IMR-90 (cell line): ENCODE measurements at regions not wholly inside any gene's neighbourhood (a gene's known extent, or its start where the extent isn't known, plus 50 kb on each side); places are given as distances from the start of the nearest gene placed in this dataset.

Experiments used
- ATAC-seq: fragments of 200-7000 bp; cut with Tn5 transposase; 2 replicates; pipeline ENCODE4 v1.9.1; 2020; ENCODE audit warnings: low read depth, mild to moderate bottlenecking, moderate library complexity
- BruUV-seq: library from RNA; stranded (reverse); fragments of 400-500 nt; replicated peaks from 2 replicates; lab custom pipeline; 2021; lab: Mats Ljungman, UMichigan
- CTCF ChIA-PET: fragments of 300-600 bp; formaldehyde crosslinking; extraction: SDS; loops from one replicate; lab custom pipeline; 2021; ENCODE audit warnings: antibody characterized with exemption; lab: Yijun Ruan, JAX
- POLR2A ChIA-PET: fragments of 300-600 bp; sonication (Branson Sonifier 250); formaldehyde crosslinking; loops from one replicate; lab custom pipeline; 2022; ENCODE audit warnings: antibody characterized with exemption; ENCODE audit not compliant: unreplicated experiment; lab: Charles Lee
- DNase-seq: peaks from one replicate; pipeline ENCODE4 v3.0.0; 2013
- H2AFZ ChIP-seq: replicated peaks from 2 replicates; pipeline ENCODE3; 2013; ENCODE audit warnings: low read length, mild to moderate bottlenecking; ENCODE audit not compliant: poor library complexity
- H2AK5ac ChIP-seq: 2 replicates; pipeline ENCODE4 v1.6.1; 2013; ENCODE audit warnings: low read depth, low read length, inconsistent platforms
- H2AK9ac ChIP-seq: replicated peaks from 2 replicates; pipeline ENCODE3; 2013; ENCODE audit warnings: mild to moderate bottlenecking, low read depth, low read length, moderate library complexity; ENCODE audit not compliant: poor library complexity
- H2BK120ac ChIP-seq: 2 replicates; pipeline ENCODE4 v1.6.1; 2013; ENCODE audit warnings: low read depth, low read length, inconsistent platforms
- H2BK15ac ChIP-seq: 3 replicates; pipeline ENCODE4 v1.6.1; 2013; ENCODE audit warnings: low read depth, low read length, inconsistent platforms
- H2BK20ac ChIP-seq: 2 replicates; pipeline ENCODE4 v1.6.1; 2013; ENCODE audit warnings: low read depth, mild to moderate bottlenecking, inconsistent platforms, low read length, moderate library complexity
- H2BK5ac ChIP-seq: 2 replicates; pipeline ENCODE4 v1.6.1; 2013; ENCODE audit warnings: mild to moderate bottlenecking, low read depth, low read length, inconsistent platforms; ENCODE audit not compliant: poor library complexity, severe bottlenecking
- H3K14ac ChIP-seq: replicated peaks from 2 replicates; pipeline ENCODE4 v1.6.1; 2013; ENCODE audit warnings: low read depth, low read length, inconsistent platforms
- H3K18ac ChIP-seq: 2 replicates; pipeline ENCODE4 v1.6.1; 2013; ENCODE audit warnings: low read depth, low read length, control low read depth
- H3K23ac ChIP-seq: 2 replicates; pipeline ENCODE4 v1.6.1; 2013; ENCODE audit warnings: low read depth, low read length, inconsistent platforms
- H3K27ac ChIP-seq: 2 replicates; pipeline ENCODE4 v1.5.1; 2013; ENCODE audit warnings: mild to moderate bottlenecking, control low read depth, low read length; ENCODE audit not compliant: insufficient read depth
- H3K27me3 ChIP-seq: 2 replicates; pipeline ENCODE4 v1.6.1; 2013; ENCODE audit warnings: low read length; ENCODE audit not compliant: control insufficient read depth, insufficient read depth
- H3K36me3 ChIP-seq: 2 replicates; pipeline ENCODE4 v1.6.1; 2013; ENCODE audit warnings: low read length, mixed read lengths; ENCODE audit not compliant: control insufficient read depth, insufficient read depth
- H3K4ac ChIP-seq: 2 replicates; pipeline ENCODE4 v1.6.1; 2013; ENCODE audit warnings: low read depth, low read length, inconsistent platforms
- H3K4me1 ChIP-seq: 2 replicates; pipeline ENCODE4 v1.6.1; 2013; ENCODE audit warnings: low read length, mixed read lengths; ENCODE audit not compliant: control insufficient read depth, insufficient read depth
- H3K4me2 ChIP-seq: 2 replicates; pipeline ENCODE4 v1.6.1; 2013; ENCODE audit warnings: low read depth, mild to moderate bottlenecking, control low read depth, low read length, moderate library complexity
- H3K4me3 ChIP-seq: 2 replicates; pipeline ENCODE4 v1.5.1; 2013; ENCODE audit warnings: low read depth, mild to moderate bottlenecking, control low read depth, low read length, moderate library complexity; ENCODE audit not compliant: insufficient read depth
- H3K56ac ChIP-seq: 2 replicates; pipeline ENCODE4 v1.6.1; 2013; ENCODE audit warnings: low read length, inconsistent platforms; ENCODE audit not compliant: insufficient read depth; ENCODE audit errors: extremely low read depth
- H3K79me1 ChIP-seq, 2 experiments: 2 replicates each; pipeline ENCODE4 v1.6.1; 2013; ENCODE audit warnings: low read length in 2 of 2, inconsistent platforms in 1 of 2, low read depth in 1 of 2
- H3K9ac ChIP-seq: 2 replicates; pipeline ENCODE4 v1.6.1; 2013; ENCODE audit warnings: low read depth, low read length, control low read depth
- H3K9me1 ChIP-seq: 2 replicates; pipeline ENCODE4 v1.6.1; 2013; ENCODE audit warnings: low read length, inconsistent platforms; ENCODE audit not compliant: insufficient read depth
- H3K9me3 ChIP-seq: 2 replicates; pipeline ENCODE4 v1.6.1; 2013; ENCODE audit warnings: low read length; ENCODE audit not compliant: control insufficient read depth, insufficient read depth
- H4K20me1 ChIP-seq: 2 replicates; pipeline ENCODE4 v1.6.1; 2013; ENCODE audit warnings: low read length, inconsistent platforms; ENCODE audit not compliant: insufficient read depth
- H4K5ac ChIP-seq: 2 replicates; pipeline ENCODE4 v1.6.1; 2013; ENCODE audit warnings: mild to moderate bottlenecking, low read depth, low read length, control low read depth
- H4K8ac ChIP-seq, 2 experiments: 2 replicates each; pipeline ENCODE4 v1.6.1; 2013; ENCODE audit warnings: low read depth in 2 of 2, low read length in 2 of 2, control low read depth in 1 of 2, inconsistent platforms in 1 of 2
- H4K91ac ChIP-seq: 2 replicates; pipeline ENCODE4 v1.6.1; 2013; ENCODE audit warnings: low read depth, low read length, inconsistent platforms; ENCODE audit not compliant: insufficient read depth
- BHLHE40 ChIP-seq: fragments of 150-350 bp; IDR thresholded peaks from 2 replicates; pipeline ENCODE4 v1.6.1; 2016; ENCODE audit warnings: mild to moderate bottlenecking, low read depth, low read length
- CHD1 ChIP-seq: IDR thresholded peaks from 2 replicates; pipeline ENCODE4 v1.6.1; 2012; ENCODE audit warnings: low read depth, low read length, improper control_type of control experiment
- ELK1 ChIP-seq: fragments of 150-350 bp; IDR thresholded peaks from 2 replicates; pipeline ENCODE4 v1.6.1; 2016; ENCODE audit warnings: low read depth, mild to moderate bottlenecking, low read length, moderate library complexity, borderline replicate concordance
- FOS ChIP-seq: fragments of 150-350 bp; IDR thresholded peaks from 2 replicates; pipeline ENCODE4 v1.6.1; 2016; ENCODE audit warnings: low read depth, low read length
- MAFK ChIP-seq: IDR thresholded peaks from 2 replicates; pipeline ENCODE4 v1.6.1; 2012; ENCODE audit warnings: low read depth, low read length, improper control_type of control experiment
- MAZ ChIP-seq: IDR thresholded peaks from 2 replicates; pipeline ENCODE4 v1.6.1; 2012; ENCODE audit warnings: low read depth, mild to moderate bottlenecking, low read length, improper control_type of control experiment, moderate library complexity, borderline replicate concordance
- MXI1 ChIP-seq: IDR thresholded peaks from 2 replicates; pipeline ENCODE4 v1.6.1; 2012; ENCODE audit warnings: low read depth, mild to moderate bottlenecking, low read length, moderate library complexity, borderline replicate concordance
- POLR2A ChIP-seq: IDR thresholded peaks from 2 replicates; pipeline ENCODE4 v1.6.1; 2012; ENCODE audit warnings: mild to moderate bottlenecking, low read depth, low read length
- RAD21 ChIP-seq: IDR thresholded peaks from 2 replicates; pipeline ENCODE4 v1.6.1; 2012; ENCODE audit warnings: low read length, improper control_type of control experiment
- RCOR1 ChIP-seq: IDR thresholded peaks from 2 replicates; pipeline ENCODE4 v1.6.1; 2012; ENCODE audit warnings: mild to moderate bottlenecking, low read length, improper control_type of control experiment; ENCODE audit not compliant: insufficient replicate concordance
- WGBS, 2 experiments: methylation state at CpG; one replicate each; pipeline versions ENCODE4 v1.1.5 to v1.1.7; 2013; ENCODE audit warnings: missing lambda C conversion rate in 2 of 2; ENCODE audit not compliant: insufficient read length in 1 of 2; ENCODE audit errors: extremely low coverage in 2 of 2; 5-methylcytosine and 5-hydroxymethylcytosine counted together
- dilution Hi-C: fragments of 300-500 bp; cut with HindIII; formaldehyde crosslinking; loops from one replicate; pipeline ENCODE4 v1.14.3; 2018; ENCODE audit warnings: low sequenced_read_pairs; ENCODE audit not compliant: unreplicated experiment
- in situ Hi-C: fragments of 300-500 bp; cut with MboI; formaldehyde crosslinking; loops from 3 replicates; pipeline ENCODE4 v1.14.3; 2019; ENCODE audit warnings: low sequenced_read_pairs, inconsistent platforms, mixed read lengths
- intact Hi-C: fragments of 100-400 bp; cut with micrococcal nuclease; formaldehyde crosslinking; loops from 2 replicates; pipeline ENCODE4 v1.10.0; 2022
- TF ChIP-seq, protein P1 (sequence below): conservative IDR thresholded peaks from 2 replicates; pipeline ENCODE4 v1.5.1; 2012; ENCODE audit warnings: mild to moderate bottlenecking, low read depth, low read length, improper control_type of control experiment
- TF ChIP-seq, protein P2 (sequence below): fragments of 150-350 bp; IDR thresholded peaks from 2 replicates; pipeline ENCODE4 v1.6.1; 2017; ENCODE audit warnings: mild to moderate bottlenecking, antibody characterized with exemption, low read length, low read depth

- Histone ChIP-seq H2BK5ac (no peak overlapping the region), H4K20me1 (no peaks in the 10 kb centered on the region), H4K91ac (no peak overlapping the region), H2BK15ac (no peak overlapping the region), H4K8ac (no peak overlapping the region), H3K27me3 (peaks cover 3% of the 10 kb centered on the region; the same call in 1 of the 2 replicates), H3K23ac (no peak overlapping the region), H2BK20ac (no peak overlapping the region), H3K9ac (no peak overlapping the region), H3K9me3 (no peaks in the 10 kb centered on the region), H3K36me3 (no peaks in the 10 kb centered on the region), H3K14ac (no peak overlapping the region), H2AFZ (no peak overlapping the region), H3K4me3 (no peak overlapping the region), H3K79me1 (peaks cover 0 to 5% of the 10 kb centered on the region in 2 experiments; a peak in 1 of 4 replicates), H3K4me1 (peaks cover 2% of the 10 kb centered on the region; the same call in 1 of the 2 replicates), H4K5ac (no peak overlapping the region), H3K4me2 (no peak overlapping the region), H3K27ac (no peak overlapping the region), H3K4ac (no peak overlapping the region), H3K56ac (no peak overlapping the region), H2AK9ac (no peak overlapping the region), H3K18ac (no peak overlapping the region), H2BK120ac (no peak overlapping the region), H3K9me1 (no peaks in the 10 kb centered on the region), H2AK5ac (no peak overlapping the region)
- ChIA-PET POLR2A (no interaction called here), CTCF (no interaction called here)
- BruUV-seq: no TSS peak
- no peak for ATAC-seq
- WGBS, 2 experiments: no CpG with 5 or more reads among the region's 4 CpGs
- in situ Hi-C loops (no loop called here), intact Hi-C loops (loop anchor here (10.0 kb wide), 1 partner anchor 129 kb away; no protein-coding TSS in a partner anchor), dilution Hi-C loops (no loop called here)
- TF ChIP-seq POLR2A (no peak), BHLHE40 (no peak), CHD1 (no peak), FOS (no peak), RAD21 (no peak), RCOR1 (no peak), MAZ (no peak), ELK1 (no peak), MAFK (no peak), MXI1 (no peak)
- TF ChIP-seq, protein P1, sequence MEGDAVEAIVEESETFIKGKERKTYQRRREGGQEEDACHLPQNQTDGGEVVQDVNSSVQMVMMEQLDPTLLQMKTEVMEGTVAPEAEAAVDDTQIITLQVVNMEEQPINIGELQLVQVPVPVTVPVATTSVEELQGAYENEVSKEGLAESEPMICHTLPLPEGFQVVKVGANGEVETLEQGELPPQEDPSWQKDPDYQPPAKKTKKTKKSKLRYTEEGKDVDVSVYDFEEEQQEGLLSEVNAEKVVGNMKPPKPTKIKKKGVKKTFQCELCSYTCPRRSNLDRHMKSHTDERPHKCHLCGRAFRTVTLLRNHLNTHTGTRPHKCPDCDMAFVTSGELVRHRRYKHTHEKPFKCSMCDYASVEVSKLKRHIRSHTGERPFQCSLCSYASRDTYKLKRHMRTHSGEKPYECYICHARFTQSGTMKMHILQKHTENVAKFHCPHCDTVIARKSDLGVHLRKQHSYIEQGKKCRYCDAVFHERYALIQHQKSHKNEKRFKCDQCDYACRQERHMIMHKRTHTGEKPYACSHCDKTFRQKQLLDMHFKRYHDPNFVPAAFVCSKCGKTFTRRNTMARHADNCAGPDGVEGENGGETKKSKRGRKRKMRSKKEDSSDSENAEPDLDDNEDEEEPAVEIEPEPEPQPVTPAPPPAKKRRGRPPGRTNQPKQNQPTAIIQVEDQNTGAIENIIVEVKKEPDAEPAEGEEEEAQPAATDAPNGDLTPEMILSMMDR: no peak
- TF ChIP-seq, protein P2, sequence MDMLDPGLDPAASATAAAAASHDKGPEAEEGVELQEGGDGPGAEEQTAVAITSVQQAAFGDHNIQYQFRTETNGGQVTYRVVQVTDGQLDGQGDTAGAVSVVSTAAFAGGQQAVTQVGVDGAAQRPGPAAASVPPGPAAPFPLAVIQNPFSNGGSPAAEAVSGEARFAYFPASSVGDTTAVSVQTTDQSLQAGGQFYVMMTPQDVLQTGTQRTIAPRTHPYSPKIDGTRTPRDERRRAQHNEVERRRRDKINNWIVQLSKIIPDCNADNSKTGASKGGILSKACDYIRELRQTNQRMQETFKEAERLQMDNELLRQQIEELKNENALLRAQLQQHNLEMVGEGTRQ: no peak
- no peak for DNase-seq
These were observed 1155.8 kb downstream of the TUSC7 start for GRCh38 chr3:117865338-117865737.
